ENCODE measurements at regions not wholly inside any gene's neighbourhood (a gene's known extent, or its start where the extent isn't known, plus 50 kb on each side); places are given as distances from the start of the nearest gene placed in this dataset.

- TF ChIP-seq POLR2AphosphoS5 (IDR thresholded peaks at IDR 0.05; ENCODE audit: low read depth, low read length) (no peak), CTCF (IDR thresholded peaks at IDR 0.05) (no peak)
These were observed 158.1 kb upstream of the SKOR2 start for GRCh38 chr18:47409519-47409918.

Data from Panc1 (cell line).